Lower leg skin (tissue), 3 donors: ENCODE measurements at regions not wholly inside any gene's neighbourhood (a gene's known extent, or its start where the extent isn't known, plus 50 kb on each side); places are given as distances from the start of the nearest gene placed in this dataset.

ENCODE experiments used
- POLR2A ChIP-seq, 2 donors: fragments of 450-650 bp; IDR thresholded peaks; one replicate each; pipeline ENCODE4 v1.6.1; 2016 to 2017; ENCODE audit warnings: antibody characterized with exemption in 2 of 2, mild to moderate bottlenecking in 1 of 2, moderate library complexity in 1 of 2
- TF ChIP-seq, protein P1 (sequence below), 3 donors: fragments of 450-650 bp; IDR thresholded peaks; one replicate each; pipeline ENCODE4 v1.5.1; 2016; ENCODE audit warnings: antibody characterized with exemption in 3 of 3, mild to moderate bottlenecking in 3 of 3, moderate library complexity in 2 of 3

DNA sequence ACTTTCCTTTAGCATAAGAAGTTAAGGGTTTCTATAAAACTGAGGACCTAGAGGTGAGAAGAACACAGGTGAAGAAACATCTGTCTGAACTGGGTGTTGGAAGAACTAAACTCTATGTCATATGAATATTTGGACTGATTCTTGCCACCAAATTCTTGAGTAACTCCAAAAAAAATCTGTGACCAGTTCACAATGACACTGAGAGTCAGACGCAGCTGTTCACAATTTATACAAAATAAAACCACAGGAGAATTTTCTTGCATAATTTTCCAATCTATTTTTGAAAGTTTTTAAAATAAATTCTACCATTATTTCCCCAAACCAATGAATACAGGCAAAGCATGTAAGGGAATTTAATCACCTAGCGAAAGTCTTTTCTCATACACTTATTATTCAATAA lies 148.1 kb upstream of the TCF21 start:
- TF ChIP-seq, protein P1, sequence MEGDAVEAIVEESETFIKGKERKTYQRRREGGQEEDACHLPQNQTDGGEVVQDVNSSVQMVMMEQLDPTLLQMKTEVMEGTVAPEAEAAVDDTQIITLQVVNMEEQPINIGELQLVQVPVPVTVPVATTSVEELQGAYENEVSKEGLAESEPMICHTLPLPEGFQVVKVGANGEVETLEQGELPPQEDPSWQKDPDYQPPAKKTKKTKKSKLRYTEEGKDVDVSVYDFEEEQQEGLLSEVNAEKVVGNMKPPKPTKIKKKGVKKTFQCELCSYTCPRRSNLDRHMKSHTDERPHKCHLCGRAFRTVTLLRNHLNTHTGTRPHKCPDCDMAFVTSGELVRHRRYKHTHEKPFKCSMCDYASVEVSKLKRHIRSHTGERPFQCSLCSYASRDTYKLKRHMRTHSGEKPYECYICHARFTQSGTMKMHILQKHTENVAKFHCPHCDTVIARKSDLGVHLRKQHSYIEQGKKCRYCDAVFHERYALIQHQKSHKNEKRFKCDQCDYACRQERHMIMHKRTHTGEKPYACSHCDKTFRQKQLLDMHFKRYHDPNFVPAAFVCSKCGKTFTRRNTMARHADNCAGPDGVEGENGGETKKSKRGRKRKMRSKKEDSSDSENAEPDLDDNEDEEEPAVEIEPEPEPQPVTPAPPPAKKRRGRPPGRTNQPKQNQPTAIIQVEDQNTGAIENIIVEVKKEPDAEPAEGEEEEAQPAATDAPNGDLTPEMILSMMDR (IDR thresholded peaks at IDR 0.05) = no peak
- no peak for TF ChIP-seq POLR2A (IDR thresholded peaks at IDR 0.05)
